Activated naive CD8-positive, alpha-beta T cell treated with anti-CD3 and anti-CD28 coated beads, Interleukin-2, amount 50 U/mL, for 24 hours (primary cell): ENCODE measurements at regions not wholly inside any gene's neighbourhood (a gene's known extent, or its start where the extent isn't known, plus 50 kb on each side); places are given as distances from the start of the nearest gene placed in this dataset.

Source experiments
- ATAC-seq: fragments of 150-1000 bp; cut with Tn5 transposase; one replicate; pipeline ENCODE4 v1.10.0; 2021
- DNase-seq: peaks from one replicate; pipeline ENCODE4 v3.0.0; 2021
- H3K27ac Mint-ChIP-seq: one replicate; pipeline ENCODE4 v1.8.0; 2021; ENCODE audit warnings: mild to moderate bottlenecking, mixed read lengths
- H3K27me3 Mint-ChIP-seq: one replicate; pipeline ENCODE4 v1.8.0; 2021; ENCODE audit warnings: mixed read lengths
- H3K36me3 Mint-ChIP-seq: one replicate; pipeline ENCODE4 v1.8.0; 2021; ENCODE audit warnings: low read depth, mixed read lengths
- H3K4me1 Mint-ChIP-seq: one replicate; pipeline ENCODE4 v1.8.0; 2021; ENCODE audit warnings: mixed read lengths
- H3K4me3 Mint-ChIP-seq: one replicate; pipeline ENCODE4 v1.8.0; 2021; ENCODE audit warnings: mild to moderate bottlenecking, moderate library complexity, mixed read lengths
- H3K9me3 Mint-ChIP-seq: one replicate; pipeline ENCODE4 v1.8.0; 2021; ENCODE audit warnings: mixed read lengths

- ATAC-seq: no peak
- no peaks in the 10 kb centered on the region for H3K36me3 Mint-ChIP-seq
Observed at GRCh38 chr11:15434529-15434928, 319.8 kb downstream of the INSC start.

DNA sequence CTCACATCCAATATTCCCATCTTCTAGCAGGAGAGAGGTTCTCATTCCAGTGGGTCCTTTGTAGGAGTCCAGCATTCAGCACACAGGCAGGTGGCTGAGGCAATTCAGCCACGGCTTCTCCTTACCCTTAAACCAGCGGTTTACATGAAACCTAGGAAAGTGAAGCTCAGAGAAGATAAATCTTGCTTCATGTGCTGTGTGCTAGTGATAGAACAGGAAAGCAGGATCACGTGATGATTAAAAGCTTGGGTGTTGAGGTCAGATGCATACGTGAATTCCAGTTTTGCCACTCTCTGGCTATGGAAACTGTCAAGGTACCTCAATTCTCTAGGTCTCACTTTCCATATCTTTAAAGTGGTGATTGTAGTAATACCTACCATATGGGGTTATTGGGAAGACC is 331.6 kb downstream of the INSC start:
- no peaks in the 10 kb centered on the region for H3K36me3 Mint-ChIP-seq
- no peak for ATAC-seq
- H3K9me3 Mint-ChIP-seq: peaks cover 4% of the 10 kb centered on the region
- no peak overlapping the region for H3K27ac Mint-ChIP-seq
- H3K27me3 Mint-ChIP-seq: no peaks in the 10 kb centered on the region
- H3K4me1 Mint-ChIP-seq: no peaks in the 10 kb centered on the region
- no peak overlapping the region for H3K4me3 Mint-ChIP-seq
- no peak for DNase-seq

More at GRCh38 chr11:15434529-15434928, 319.8 kb downstream of the INSC start:
- Mint-ChIP-seq H3K4me3 (no peak overlapping the region), H3K27me3 (peaks cover 2% of the 10 kb centered on the region), H3K4me1 (no peaks in the 10 kb centered on the region), H3K9me3 (no peaks in the 10 kb centered on the region), H3K27ac (no peak overlapping the region)
- no peak for DNase-seq

- ATAC-seq: no peak
- H3K4me3 Mint-ChIP-seq: no peak overlapping the region
- no peaks in the 10 kb centered on the region for H3K36me3 Mint-ChIP-seq
- no peaks in the 10 kb centered on the region for H3K27me3 Mint-ChIP-seq
- H3K9me3 Mint-ChIP-seq: peaks cover 4% of the 10 kb centered on the region
- no peak for DNase-seq
- H3K27ac Mint-ChIP-seq: no peak overlapping the region
- H3K4me1 Mint-ChIP-seq: no peaks in the 10 kb centered on the region
Observed at GRCh38 chr11:15446929-15447328, 332.2 kb downstream of the INSC start.

GRCh38 chr11:15451713-15452112 is 337.0 kb downstream of the INSC start:
- no peaks in the 10 kb centered on the region for H3K9me3 Mint-ChIP-seq
- H3K27ac Mint-ChIP-seq: no peak overlapping the region
- H3K27me3 Mint-ChIP-seq: no peaks in the 10 kb centered on the region
- no peak for ATAC-seq
- H3K4me1 Mint-ChIP-seq: no peaks in the 10 kb centered on the region
- no peak for DNase-seq
- H3K36me3 Mint-ChIP-seq: no peaks in the 10 kb centered on the region
- no peak overlapping the region for H3K4me3 Mint-ChIP-seq

GRCh38 chr11:15453211-15453765 is 338.6 kb downstream of the INSC start:
- Mint-ChIP-seq H3K4me3 (no peak overlapping the region), H3K27me3 (no peaks in the 10 kb centered on the region), H3K9me3 (no peaks in the 10 kb centered on the region), H3K27ac (no peak overlapping the region), H3K36me3 (no peaks in the 10 kb centered on the region), H3K4me1 (no peaks in the 10 kb centered on the region)
- ATAC-seq (no peak), DNase-seq (no peak)

DNA sequence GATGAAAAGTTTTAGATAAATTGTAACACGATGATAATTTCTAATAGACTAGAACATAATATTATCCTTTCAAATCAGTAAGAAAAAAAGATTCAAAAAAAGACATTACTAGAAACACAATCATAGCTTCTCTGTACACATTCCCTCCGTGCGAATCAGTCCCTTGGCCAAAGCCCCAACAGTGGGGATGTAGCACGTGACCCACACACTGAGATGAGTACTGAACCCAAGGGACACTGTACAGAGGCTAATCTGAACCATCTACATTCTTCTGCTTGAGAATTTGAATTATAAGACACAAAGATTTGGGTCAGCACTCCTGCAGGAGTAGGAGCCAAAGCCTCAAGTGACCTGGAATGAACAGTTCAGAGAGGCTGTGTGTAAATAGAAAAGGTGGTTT is 353.7 kb downstream of the INSC start:
- no peak for ATAC-seq
- Mint-ChIP-seq H3K4me1 (no peaks in the 10 kb centered on the region), H3K27ac (no peak overlapping the region), H3K36me3 (no peaks in the 10 kb centered on the region), H3K4me3 (no peak overlapping the region), H3K9me3 (no peaks in the 10 kb centered on the region), H3K27me3 (no peaks in the 10 kb centered on the region)
- DNase-seq: no peak

GRCh38 chr11:15471048-15471894 is 356.5 kb downstream of the INSC start:
- Mint-ChIP-seq H3K36me3 (no peaks in the 10 kb centered on the region), H3K27me3 (no peaks in the 10 kb centered on the region), H3K27ac (no peak overlapping the region), H3K4me3 (no peak overlapping the region), H3K4me1 (no peaks in the 10 kb centered on the region), H3K9me3 (no peaks in the 10 kb centered on the region)
- ATAC-seq (no peak), DNase-seq (no peak)

DNA sequence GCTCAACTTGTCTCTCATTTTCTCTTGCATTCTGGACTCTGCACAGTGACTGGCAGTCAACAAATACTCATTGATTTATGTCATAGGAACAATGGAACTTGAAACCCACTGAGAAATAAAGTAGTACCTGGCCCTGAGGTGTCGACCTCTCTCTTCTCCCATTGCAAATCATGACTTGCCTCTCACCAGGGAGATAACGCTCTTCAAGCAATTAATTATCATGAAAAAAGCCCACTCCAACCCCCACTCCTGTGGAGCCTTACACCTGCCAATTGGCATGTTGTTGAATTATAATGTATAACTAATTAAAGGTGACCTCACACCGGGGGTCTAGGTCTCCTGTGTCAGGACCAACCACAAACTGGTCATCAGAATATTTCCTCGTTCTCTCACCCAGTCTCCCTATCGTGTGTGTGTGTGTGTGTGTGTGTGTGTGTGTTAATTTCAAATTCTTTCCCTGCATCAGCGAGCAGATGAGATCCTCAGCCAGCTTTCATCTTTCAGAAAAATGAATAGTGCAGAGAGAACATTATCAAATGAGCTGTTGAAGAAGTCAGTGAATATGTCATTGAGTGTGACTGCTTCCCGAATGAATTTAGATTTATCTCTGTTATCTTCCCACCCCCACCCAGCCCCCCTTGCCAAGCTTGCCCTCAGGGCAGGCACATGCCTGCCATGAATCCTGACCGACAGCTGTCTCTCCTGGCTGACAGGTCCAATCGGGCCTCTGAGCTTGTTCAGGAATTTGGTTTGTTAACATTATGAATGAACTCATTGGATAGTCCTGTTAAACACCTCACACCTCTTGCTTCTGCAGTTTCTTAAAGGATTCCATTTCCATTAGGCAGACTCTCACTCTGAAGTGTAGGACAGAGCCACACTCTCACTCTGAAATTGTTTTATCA is 357.4 kb downstream of the INSC start:
- Mint-ChIP-seq H3K4me1 (no peaks in the 10 kb centered on the region), H3K27me3 (no peaks in the 10 kb centered on the region), H3K9me3 (no peaks in the 10 kb centered on the region), H3K27ac (no peak overlapping the region), H3K36me3 (no peaks in the 10 kb centered on the region), H3K4me3 (no peak overlapping the region)
- ATAC-seq (no peak), DNase-seq (no peak)

DNA sequence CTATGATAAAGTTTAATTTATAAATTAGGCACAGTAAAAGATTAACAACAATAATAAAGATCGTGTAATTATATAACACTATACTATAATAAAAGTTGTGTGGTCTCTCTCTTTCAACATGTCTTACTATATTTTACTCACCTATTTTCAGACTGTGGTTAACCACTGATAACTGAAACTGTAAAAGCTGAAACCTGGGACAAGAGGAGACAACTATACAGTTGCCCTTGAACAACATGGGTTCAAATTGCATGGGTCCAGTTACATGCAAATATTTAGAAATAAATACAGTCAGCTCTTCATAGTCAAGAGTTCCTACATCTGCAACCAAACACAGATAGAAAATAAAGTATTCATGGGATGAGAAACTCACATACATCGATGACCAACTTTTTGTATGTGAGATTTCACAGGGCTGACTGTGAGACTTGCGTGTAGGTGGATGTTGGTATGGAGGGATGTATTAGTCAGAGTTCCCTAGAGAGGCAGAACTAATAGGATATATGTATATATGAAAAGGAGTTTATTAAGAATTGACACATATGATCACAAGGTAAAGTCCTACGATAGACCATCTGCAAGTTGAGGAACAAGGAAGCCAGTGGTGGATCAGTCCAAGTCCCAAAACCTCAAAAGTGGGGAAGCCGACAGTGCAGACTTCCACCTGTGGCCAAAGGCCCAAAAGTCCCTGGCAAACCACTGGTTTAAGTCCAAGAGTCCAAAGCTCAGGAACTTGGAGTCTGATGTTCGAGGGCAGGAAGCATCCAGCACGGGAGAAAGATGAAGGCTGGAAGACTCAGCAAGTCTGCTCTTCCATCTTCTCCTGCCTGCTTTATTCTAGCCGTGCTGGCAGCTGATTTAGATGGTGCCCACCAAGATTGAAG is 359.5 kb downstream of the INSC start:
- Mint-ChIP-seq H3K4me1 (no peaks in the 10 kb centered on the region), H3K27me3 (no peaks in the 10 kb centered on the region), H3K9me3 (no peaks in the 10 kb centered on the region)

GRCh38 chr11:15476371-15476917 is 361.7 kb downstream of the INSC start:
- Mint-ChIP-seq H3K9me3 (no peaks in the 10 kb centered on the region), H3K4me3 (no peak overlapping the region), H3K4me1 (no peaks in the 10 kb centered on the region), H3K27me3 (no peaks in the 10 kb centered on the region), H3K27ac (no peak overlapping the region), H3K36me3 (no peaks in the 10 kb centered on the region)
- DNase-seq (no peak), ATAC-seq (no peak)

More for the DNA sequence above, 359.5 kb downstream of the INSC start:
- DNase-seq (no peak), ATAC-seq (no peak)
- no peaks in the 10 kb centered on the region for H3K36me3 Mint-ChIP-seq
- no peak overlapping the region for H3K27ac Mint-ChIP-seq
- H3K4me3 Mint-ChIP-seq: no peak overlapping the region

DNA sequence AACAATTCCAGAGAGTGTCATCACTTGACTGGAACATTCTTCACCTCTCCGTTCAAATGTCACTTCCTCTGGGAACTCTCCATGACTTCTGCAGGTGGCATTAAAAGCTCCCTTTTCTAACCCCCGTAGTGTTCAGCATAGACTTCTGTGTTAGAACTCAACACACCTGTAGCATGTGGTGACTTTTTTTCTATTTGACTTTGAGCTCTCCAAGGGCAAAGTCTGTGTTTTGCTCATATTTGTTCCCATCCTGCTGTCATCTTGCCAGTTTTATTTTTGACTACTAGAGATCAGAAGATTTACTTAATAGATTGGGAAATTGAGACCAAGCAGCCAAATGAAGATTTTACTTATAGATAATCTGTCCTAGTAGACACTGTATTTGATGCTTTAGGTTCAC is 367.1 kb downstream of the INSC start:
- Mint-ChIP-seq H3K9me3 (no peaks in the 10 kb centered on the region), H3K27me3 (peaks cover 2% of the 10 kb centered on the region), H3K4me1 (no peaks in the 10 kb centered on the region), H3K4me3 (no peak overlapping the region), H3K36me3 (no peaks in the 10 kb centered on the region), H3K27ac (no peak overlapping the region)
- no peak for DNase-seq
- ATAC-seq: no peak

- Mint-ChIP-seq H3K36me3 (no peaks in the 10 kb centered on the region), H3K27ac (no peak overlapping the region), H3K4me3 (no peak overlapping the region), H3K27me3 (peaks cover 2% of the 10 kb centered on the region), H3K4me1 (no peaks in the 10 kb centered on the region), H3K9me3 (no peaks in the 10 kb centered on the region)
- DNase-seq (no peak), ATAC-seq (no peak)
Observed at GRCh38 chr11:15483205-15483604, 368.5 kb downstream of the INSC start.

DNA sequence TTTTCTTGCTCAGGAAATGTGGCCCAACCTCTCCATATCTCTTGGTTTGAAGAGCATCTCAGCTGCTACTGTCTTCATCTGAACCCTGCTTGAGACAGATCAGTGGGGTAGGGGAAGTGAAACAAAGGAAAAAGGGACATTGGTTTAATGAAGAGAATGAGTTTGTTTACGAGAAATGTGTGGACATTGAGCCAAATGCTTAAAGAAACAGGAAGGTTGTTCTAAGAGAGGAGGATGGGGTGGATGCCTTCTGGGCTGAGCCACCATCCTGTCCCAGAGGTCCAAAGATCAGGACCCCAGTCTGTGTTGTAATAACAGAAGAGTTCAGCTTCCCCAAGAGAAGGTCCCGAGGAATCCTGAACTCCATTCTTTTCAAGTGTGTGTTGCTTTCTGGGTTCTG is 369.7 kb downstream of the INSC start:
- Mint-ChIP-seq H3K27ac (no peak overlapping the region), H3K36me3 (no peaks in the 10 kb centered on the region), H3K27me3 (peaks cover 2% of the 10 kb centered on the region), H3K4me3 (no peak overlapping the region), H3K4me1 (no peaks in the 10 kb centered on the region), H3K9me3 (no peaks in the 10 kb centered on the region)
- DNase-seq (no peak), ATAC-seq (no peak)

GRCh38 chr11:15485432-15485831 is 370.7 kb downstream of the INSC start:
- H3K27me3 Mint-ChIP-seq: peaks cover 2% of the 10 kb centered on the region
- peaks cover under 1% of the 10 kb centered on the region for H3K9me3 Mint-ChIP-seq
- no peak for DNase-seq
- H3K4me3 Mint-ChIP-seq: no peak overlapping the region
- no peak for ATAC-seq
- H3K36me3 Mint-ChIP-seq: no peaks in the 10 kb centered on the region
- no peak overlapping the region for H3K27ac Mint-ChIP-seq
- no peaks in the 10 kb centered on the region for H3K4me1 Mint-ChIP-seq
